Adrenal gland (tissue), 5 donors: ENCODE measurements at regions not wholly inside any gene's neighbourhood (a gene's known extent, or its start where the extent isn't known, plus 50 kb on each side); places are given as distances from the start of the nearest gene placed in this dataset.

Source experiments
- CTCF ChIP-seq, 6 experiments: fragments of 450-650 bp in 4 of 6; fragments of 200-600 bp in 2 of 6; sonication (generic) in 1 of 6; IDR thresholded peaks; 1 replicate in 5 of 6; 2 replicates in 1 of 6; pipeline versions ENCODE4 v1.5.1 to v1.8.0; 2016 to 2021; ENCODE audit warnings: antibody characterized with exemption in 6 of 6, mild to moderate bottlenecking in 2 of 6, moderate library complexity in 1 of 6
- POLR2A ChIP-seq, 2 donors: fragments of 450-650 bp; IDR thresholded peaks; one replicate each; pipeline ENCODE4 v1.6.1; 2017; ENCODE audit warnings: antibody characterized with exemption in 2 of 2, mild to moderate bottlenecking in 2 of 2, moderate library complexity in 1 of 2
- donor health status: DM: no; HTN: no; CAD: no.

GRCh38 chr11:11009179-11009578 is 151.3 kb upstream of the ZBED5 start:
- TF ChIP-seq CTCF (IDR thresholded peaks at IDR 0.05) (no peak), POLR2A (IDR thresholded peaks at IDR 0.05) (no peak)
